Fibroblast of skin of right biceps (primary cell): ENCODE measurements at regions not wholly inside any gene's neighbourhood (a gene's known extent, or its start where the extent isn't known, plus 50 kb on each side); places are given as distances from the start of the nearest gene placed in this dataset.

ENCODE experiments used
- DNase-seq: peaks from one replicate; pipeline ENCODE4 v3.0.0-alpha.2; 2013

DNA sequence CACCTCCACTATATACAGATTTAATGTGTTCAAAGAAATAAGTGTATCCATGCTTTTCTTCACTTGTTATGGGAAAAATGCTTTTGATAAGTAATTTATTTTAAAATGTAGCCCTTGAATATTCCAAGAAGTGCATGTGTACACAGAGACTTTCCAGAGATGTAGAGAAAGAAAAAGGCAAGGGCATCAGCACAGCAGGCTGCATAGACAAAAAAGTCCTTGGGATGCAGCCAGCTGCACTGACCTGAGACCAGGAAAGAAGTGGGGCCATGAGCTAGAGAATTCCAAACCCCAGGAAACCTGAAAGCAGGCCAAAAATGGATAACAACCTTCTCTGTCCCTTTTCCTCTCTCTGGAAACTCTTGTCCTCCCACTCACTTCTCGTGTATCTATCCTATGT, 51.6 kb upstream of the PRDM8 start:
- DNase-seq = no peak

- no peak for DNase-seq
Observed at GRCh38 chr4:80144676-80145470, 52.4 kb upstream of the PRDM8 start.

- DNase-seq = no peak
Observed at GRCh38 chr4:80143307-80143679, 54.0 kb upstream of the PRDM8 start.

DNA sequence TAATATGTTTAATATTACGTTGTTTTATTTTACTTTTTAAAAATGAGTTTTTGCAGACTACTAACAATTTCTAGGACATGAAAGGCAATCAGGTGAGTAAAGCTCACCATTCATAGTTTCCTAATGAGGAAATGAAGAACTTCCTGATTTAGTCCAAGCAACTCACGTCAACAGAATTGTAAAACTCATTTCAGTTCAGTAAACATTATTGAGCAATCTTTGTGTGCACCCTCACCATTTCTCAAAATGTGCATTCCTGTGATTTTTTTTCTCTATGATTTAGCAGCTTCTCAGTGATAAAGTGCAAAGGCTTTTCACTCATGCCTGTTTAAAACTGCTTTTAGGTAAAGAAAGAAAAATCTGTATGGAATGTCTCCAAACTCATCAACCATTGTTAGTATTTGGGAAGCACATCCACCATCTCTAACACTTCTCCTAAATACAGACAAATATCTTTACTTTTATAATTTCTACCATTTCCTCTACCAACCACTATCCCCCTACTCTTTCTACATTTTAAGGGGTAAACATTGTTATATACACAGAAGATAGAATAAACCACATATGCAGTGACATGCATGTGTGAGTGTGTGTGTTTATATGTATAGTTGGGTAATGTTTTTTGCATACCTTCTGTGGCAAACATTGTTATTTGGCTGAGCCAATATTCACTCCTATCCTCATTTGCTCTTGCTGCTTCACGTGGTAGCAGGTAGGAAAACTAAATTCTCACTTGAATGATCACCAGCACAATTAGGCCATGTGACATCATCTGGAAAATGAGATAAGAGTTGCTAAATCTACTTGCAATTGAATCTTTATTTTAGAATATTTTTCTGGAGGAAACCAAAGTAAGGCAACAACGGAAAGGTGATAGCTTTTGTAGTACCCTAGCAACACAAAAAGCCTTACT, 54.7 kb upstream of the PRDM8 start:
- no peak for DNase-seq

DNA sequence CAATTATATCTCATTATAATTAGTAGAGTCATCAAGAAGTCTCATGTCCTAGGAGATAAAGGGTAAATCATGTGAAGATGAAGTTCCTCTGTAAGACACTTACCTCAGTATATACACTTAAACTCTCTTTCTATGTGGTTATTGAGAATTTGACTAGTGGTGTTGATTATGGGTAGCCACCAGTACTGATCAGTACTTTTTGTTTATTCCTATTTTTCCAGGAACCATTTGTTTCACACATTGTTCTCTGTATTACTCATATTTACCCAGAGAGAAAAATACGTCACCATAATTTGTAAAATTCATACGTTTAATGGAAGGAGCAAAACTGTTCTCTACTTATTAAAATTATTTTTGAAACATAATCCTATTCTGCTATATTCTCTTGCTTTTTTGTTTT, 55.8 kb upstream of the PRDM8 start:
- no peak for DNase-seq

- no peak for DNase-seq
Observed at GRCh38 chr4:80140194-80140593, 57.1 kb upstream of the PRDM8 start.

DNA sequence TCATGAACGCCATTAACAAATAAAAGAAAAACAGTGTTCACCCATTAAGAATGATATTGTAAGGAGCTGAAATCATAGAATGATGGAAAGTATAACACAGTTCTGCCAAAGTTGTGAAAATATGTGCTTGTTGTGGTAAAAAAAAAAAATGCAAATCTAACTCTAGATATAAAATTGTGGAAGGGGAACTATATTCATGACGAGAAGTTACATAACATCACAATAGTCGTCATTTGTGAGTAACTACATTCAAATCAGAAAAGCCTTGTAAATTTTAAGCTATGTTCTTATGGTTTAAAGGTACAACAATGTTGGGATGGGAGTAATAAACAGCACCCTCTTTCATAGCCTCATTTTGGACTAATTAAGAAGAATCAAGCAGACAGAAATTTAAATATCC, 57.6 kb upstream of the PRDM8 start:
- no peak for DNase-seq

- peak; percentile 76 for DNase-seq
Observed at GRCh38 chr4:80138551-80139538, 58.5 kb upstream of the PRDM8 start.

- no peak for DNase-seq
Observed at GRCh38 chr4:80137631-80138030, 59.7 kb upstream of the PRDM8 start.

GRCh38 chr4:80136270-80136669, 61.0 kb upstream of the PRDM8 start:
- no peak for DNase-seq

- DNase-seq = no peak
Observed at GRCh38 chr4:80135702-80136058, 61.6 kb upstream of the PRDM8 start.

DNA sequence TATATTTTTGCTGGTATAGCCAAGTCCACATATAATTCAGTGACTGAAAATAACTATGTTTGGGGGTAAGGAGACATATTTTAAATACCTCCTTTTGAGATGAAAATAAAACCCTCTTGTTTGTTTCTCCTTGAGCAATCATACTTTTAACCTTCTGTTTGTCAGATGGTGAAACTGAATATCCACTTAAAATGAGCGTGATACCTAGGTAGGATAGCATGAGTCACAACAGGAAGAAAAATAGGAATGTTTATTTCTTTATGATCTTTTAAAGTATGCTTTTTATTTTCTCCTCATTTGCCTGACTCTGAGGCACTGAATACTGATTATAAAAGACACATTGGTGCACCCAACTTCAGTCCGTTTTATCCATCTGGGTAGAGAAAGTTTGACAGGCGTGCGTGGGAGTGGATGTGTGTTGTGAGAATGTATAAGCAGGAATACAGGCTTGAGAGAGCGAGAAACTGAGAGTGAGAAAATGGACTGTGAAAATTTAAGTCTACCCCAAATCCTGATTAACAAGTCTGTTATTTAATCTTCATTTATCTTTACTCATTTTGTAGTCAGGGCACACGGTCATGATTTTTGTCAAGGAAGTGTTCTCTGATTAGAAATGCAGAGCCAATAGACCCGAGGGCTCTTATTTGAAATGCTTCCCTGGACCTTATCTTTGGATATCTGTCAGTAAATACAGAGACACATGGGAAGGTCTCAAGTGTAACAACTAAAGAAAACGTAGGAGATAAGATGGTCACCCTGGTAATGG, 62.1 kb upstream of the ANTXR2 start:
- no peak for DNase-seq

- no peak for DNase-seq
Observed at GRCh38 chr4:80133240-80133783, 60.3 kb upstream of the ANTXR2 start.

DNA sequence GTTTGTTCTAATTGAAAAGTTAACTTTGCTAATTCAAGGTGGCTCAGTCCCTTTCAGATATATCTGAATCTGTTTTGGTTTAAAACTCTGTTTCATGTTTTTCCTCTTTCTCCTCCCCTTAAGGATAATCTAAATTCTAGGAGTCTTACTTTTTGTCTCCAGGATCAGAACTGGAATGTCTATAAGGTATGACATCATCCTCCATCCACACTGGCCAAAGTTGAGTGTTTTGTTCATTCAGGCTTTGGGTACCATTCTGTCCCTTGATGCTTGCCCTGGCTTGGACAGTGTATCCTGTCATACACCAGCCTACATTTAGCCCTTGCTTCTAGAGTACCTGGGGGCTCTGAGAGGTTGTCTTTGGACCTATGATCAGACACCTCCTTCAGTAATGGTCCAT, 56.8 kb upstream of the ANTXR2 start:
- DNase-seq = no peak

DNA sequence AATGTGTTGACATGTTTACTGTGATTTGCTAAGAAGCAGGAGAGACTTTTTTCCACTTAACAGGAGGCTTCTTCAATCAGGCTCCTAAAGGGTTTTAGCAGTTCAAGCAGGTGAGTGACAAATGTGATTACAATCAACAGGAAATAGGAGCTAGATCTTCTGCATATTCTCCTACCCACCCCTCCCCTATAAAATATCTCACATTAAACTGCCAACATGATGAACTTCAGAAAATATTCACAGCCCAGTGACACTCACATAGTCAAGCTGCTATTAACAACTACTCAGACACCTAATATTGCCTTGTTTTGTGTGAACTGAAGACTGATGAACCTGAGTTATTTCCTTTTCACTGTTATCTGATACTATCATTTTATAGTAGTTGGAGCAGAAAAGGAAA, 55.9 kb upstream of the ANTXR2 start:
- DNase-seq = no peak

DNA sequence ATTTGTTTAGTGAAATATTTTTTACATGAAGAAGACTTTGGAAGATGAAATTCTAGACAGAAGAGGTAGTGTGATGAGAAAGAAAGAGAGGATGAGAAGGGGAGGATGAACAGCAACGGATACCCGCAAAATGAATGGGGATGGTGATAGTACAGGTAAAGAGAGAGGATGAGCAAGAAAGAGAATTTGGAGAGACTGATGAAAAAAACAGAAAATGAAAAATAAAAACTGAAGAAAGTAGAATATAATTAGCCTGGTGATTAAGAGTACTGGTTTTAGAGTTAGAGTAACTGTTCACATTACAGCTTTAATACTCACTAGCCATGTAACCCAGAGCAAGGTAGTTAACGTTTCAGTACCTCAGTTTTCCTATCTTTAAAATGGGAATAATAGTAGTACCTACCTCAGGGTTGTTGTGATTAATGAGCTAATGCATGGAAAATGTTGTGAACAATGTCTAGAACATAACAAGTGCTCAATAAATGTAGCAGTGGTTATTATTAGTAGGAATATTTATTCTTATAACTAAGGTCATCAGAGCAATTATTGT, 54.9 kb upstream of the ANTXR2 start:
- no peak for DNase-seq

DNA sequence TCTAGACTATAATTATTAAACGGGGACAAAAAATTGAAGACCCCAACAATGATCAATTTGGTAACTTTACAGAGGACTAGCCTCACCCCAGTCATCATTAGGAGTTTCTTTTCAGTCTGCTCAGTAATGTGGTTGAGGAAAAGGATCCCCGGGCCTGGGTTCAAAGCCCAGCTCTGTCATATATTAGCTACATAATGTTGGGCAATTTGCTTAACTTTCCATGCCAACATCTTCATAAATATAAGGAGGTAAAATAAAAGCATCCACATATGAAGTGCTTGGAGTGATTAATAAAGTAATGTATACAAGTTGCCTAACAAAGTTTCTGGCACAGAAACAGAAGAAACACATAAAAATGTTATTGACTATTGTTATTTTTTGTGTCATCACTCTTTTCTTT, 53.4 kb upstream of the ANTXR2 start:
- DNase-seq = no peak

- DNase-seq = peak; percentile 39
Observed at GRCh38 chr4:80125252-80126177, 52.5 kb upstream of the ANTXR2 start.

- DNase-seq = no peak
Observed at GRCh38 chr4:80124246-80125211, 51.5 kb upstream of the ANTXR2 start.
